Tibial nerve (tissue), 4 donors: ENCODE measurements at regions not wholly inside any gene's neighbourhood (a gene's known extent, or its start where the extent isn't known, plus 50 kb on each side); places are given as distances from the start of the nearest gene placed in this dataset.
A peak's percentile ranks its signal among the peaks of the same experiment; 100 is the strongest.

Experiments used
- DNase-seq, 2 donors: peaks; one replicate each; pipeline ENCODE4 v3.0.0-alpha.2; 2019; ENCODE audit warnings: low spot score in 2 of 2
- H3K27ac ChIP-seq, 4 donors: fragments of 200-600 bp; sonication (generic) in 3 of 4; one replicate each; pipeline ENCODE4 v1.5.1; 2017 to 2019; ENCODE audit warnings: mild to moderate bottlenecking in 1 of 4
- H3K27me3 ChIP-seq, 2 donors: fragments of 200-600 bp; sonication (generic) in 1 of 2; one replicate each; pipeline versions ENCODE4 v1.5.1 to v1.6.0; 2017 to 2019
- H3K36me3 ChIP-seq, 3 donors: fragments of 200-600 bp; sonication (generic); one replicate each; pipeline ENCODE4 v1.5.1; 2018 to 2019
- H3K4me1 ChIP-seq, 4 donors: fragments of 200-600 bp; sonication (generic) in 3 of 4; one replicate each; pipeline ENCODE4 v1.5.1; 2017 to 2019
- H3K4me3 ChIP-seq, 4 donors: fragments of 200-600 bp; sonication (generic) in 3 of 4; one replicate each; pipeline ENCODE4 v1.5.1; 2017 to 2019; ENCODE audit warnings: mild to moderate bottlenecking in 1 of 4, moderate library complexity in 1 of 4
- H3K9me3 ChIP-seq, 4 donors: fragments of 200-600 bp; sonication (generic) in 3 of 4; one replicate each; pipeline ENCODE4 v1.5.1; 2017 to 2019
- CTCF ChIP-seq, 5 experiments: fragments of 200-600 bp in 3 of 5; fragments of 450-650 bp in 2 of 5; sonication (generic) in 3 of 5; IDR thresholded peaks; one replicate each; pipeline ENCODE4 v1.5.1; 2016 to 2019; ENCODE audit warnings: antibody characterized with exemption in 5 of 5, mild to moderate bottlenecking in 3 of 5, moderate library complexity in 2 of 5
- EP300 ChIP-seq, 2 donors: sonication (generic); formaldehyde crosslinking; IDR thresholded peaks; one replicate each; pipeline ENCODE4 v1.6.1; 2017; ENCODE audit warnings: antibody characterized with exemption in 2 of 2, mild to moderate bottlenecking in 1 of 2
- POLR2A ChIP-seq, 2 donors: fragments of 450-650 bp; IDR thresholded peaks; one replicate each; pipeline ENCODE4 v1.6.1; 2017; ENCODE audit warnings: antibody characterized with exemption in 2 of 2, mild to moderate bottlenecking in 2 of 2, moderate library complexity in 2 of 2
- WGBS, 2 donors: methylation state at CpG; one replicate each; pipeline ENCODE4 v1.1.5; 2018; 5-methylcytosine and 5-hydroxymethylcytosine counted together

- no peak for DNase-seq
- peaks cover 0 to 12% (median 0%) of the 10 kb centered on the region in 3 donors for H3K36me3 ChIP-seq
- no peak for TF ChIP-seq CTCF (IDR thresholded peaks at IDR 0.05)
- no peak for TF ChIP-seq POLR2A (IDR thresholded peaks at IDR 0.05)
- TF ChIP-seq EP300 (IDR thresholded peaks at IDR 0.05) = no peak
- no peak overlapping the region for H3K4me3 ChIP-seq
- H3K27me3 ChIP-seq = no peaks in the 10 kb centered on the region
- 91 to 97% methylated on average over 2 of the region's 2 CpGs for WGBS, 2 donors
- peaks cover 0 to 14% (median 0%) of the 10 kb centered on the region in 4 donors for H3K4me1 ChIP-seq
- H3K9me3 ChIP-seq = peaks cover 0 to 8% (median 0%) of the 10 kb centered on the region in 4 donors
- no peak overlapping the region for H3K27ac ChIP-seq
Observed at GRCh38 chr21:34263629-34264028, 100.2 kb upstream of the KCNE2 start.

GRCh38 chr21:34266351-34266750 is 97.5 kb upstream of the KCNE2 start:
- WGBS, 2 donors = 69 to 77% methylated on average over 1 of the region's 1 CpG
- no peaks in the 10 kb centered on the region for H3K27me3 ChIP-seq
- DNase-seq = peak in 1 of 2 donors; percentile 22
- TF ChIP-seq POLR2A (IDR thresholded peaks at IDR 0.05) (no peak), EP300 (IDR thresholded peaks at IDR 0.05) (peak in 1 of 2 donors; percentile 65), CTCF (IDR thresholded peaks at IDR 0.05) (no peak)
- H3K4me1 ChIP-seq = peaks cover 0 to 14% (median 0%) of the 10 kb centered on the region in 4 donors
- no peak overlapping the region for H3K27ac ChIP-seq
- H3K4me3 ChIP-seq = no peak overlapping the region
- peaks cover 0 to 8% (median 0%) of the 10 kb centered on the region in 4 donors for H3K9me3 ChIP-seq
- peaks cover 0 to 12% (median 0%) of the 10 kb centered on the region in 3 donors for H3K36me3 ChIP-seq

- 90 to 91% methylated on average over 8 of the region's 8 CpGs for WGBS, 2 donors
- TF ChIP-seq EP300 (IDR thresholded peaks at IDR 0.05) (no peak), CTCF (IDR thresholded peaks at IDR 0.05) (no peak), POLR2A (IDR thresholded peaks at IDR 0.05) (no peak)
- Histone ChIP-seq H3K27me3 (no peaks in the 10 kb centered on the region), H3K9me3 (peaks cover 0 to 4% (median 0%) of the 10 kb centered on the region in 4 donors), H3K27ac (no peak overlapping the region), H3K4me3 (no peak overlapping the region), H3K36me3 (peaks cover 0 to 8% (median 0%) of the 10 kb centered on the region in 3 donors), H3K4me1 (no peaks in the 10 kb centered on the region)
- no peak for DNase-seq
Observed at GRCh38 chr21:34268493-34268892, 95.3 kb upstream of the KCNE2 start.

GRCh38 chr21:34270411-34270810 is 93.4 kb upstream of the KCNE2 start:
- H3K27me3 ChIP-seq = no peaks in the 10 kb centered on the region
- no peaks in the 10 kb centered on the region for H3K9me3 ChIP-seq
- TF ChIP-seq EP300 (IDR thresholded peaks at IDR 0.05) (no peak), CTCF (IDR thresholded peaks at IDR 0.05) (no peak), POLR2A (IDR thresholded peaks at IDR 0.05) (no peak)
- H3K4me3 ChIP-seq = no peak overlapping the region
- no peak overlapping the region for H3K27ac ChIP-seq
- H3K4me1 ChIP-seq = no peaks in the 10 kb centered on the region
- 87 to 93% methylated on average over 6 of the region's 6 CpGs for WGBS, 2 donors
- no peak for DNase-seq
- H3K36me3 ChIP-seq = no peaks in the 10 kb centered on the region

GRCh38 chr21:34271189-34271851 is 92.5 kb upstream of the KCNE2 start:
- TF ChIP-seq POLR2A (IDR thresholded peaks at IDR 0.05) (no peak), EP300 (IDR thresholded peaks at IDR 0.05) (no peak), CTCF (IDR thresholded peaks at IDR 0.05) (no peak)
- no peaks in the 10 kb centered on the region for H3K4me1 ChIP-seq
- no peaks in the 10 kb centered on the region for H3K9me3 ChIP-seq
- H3K36me3 ChIP-seq = no peaks in the 10 kb centered on the region
- H3K27me3 ChIP-seq = no peaks in the 10 kb centered on the region
- H3K4me3 ChIP-seq = no peak overlapping the region
- 90 to 92% methylated on average over 2 of the region's 2 CpGs for WGBS, 2 donors
- H3K27ac ChIP-seq = no peak overlapping the region
- DNase-seq = no peak
